GM19372 (cell line): ENCODE measurements at regions not wholly inside any gene's neighbourhood (a gene's known extent, or its start where the extent isn't known, plus 50 kb on each side); places are given as distances from the start of the nearest gene placed in this dataset.
"Not testable (repeated sequence)": the region's sequence is repeated elsewhere in the genome, so short reads cannot be mapped to it uniquely, and the experiment has no call there.

Experiments used
- ATAC-seq: cut with Tn5 transposase; IDR thresholded peaks from one replicate; pipeline ENCODE4 v1.9.1; 2021; ENCODE audit warnings: mild to moderate bottlenecking, low read depth, moderate library complexity; ENCODE audit not compliant: unreplicated experiment

DNA sequence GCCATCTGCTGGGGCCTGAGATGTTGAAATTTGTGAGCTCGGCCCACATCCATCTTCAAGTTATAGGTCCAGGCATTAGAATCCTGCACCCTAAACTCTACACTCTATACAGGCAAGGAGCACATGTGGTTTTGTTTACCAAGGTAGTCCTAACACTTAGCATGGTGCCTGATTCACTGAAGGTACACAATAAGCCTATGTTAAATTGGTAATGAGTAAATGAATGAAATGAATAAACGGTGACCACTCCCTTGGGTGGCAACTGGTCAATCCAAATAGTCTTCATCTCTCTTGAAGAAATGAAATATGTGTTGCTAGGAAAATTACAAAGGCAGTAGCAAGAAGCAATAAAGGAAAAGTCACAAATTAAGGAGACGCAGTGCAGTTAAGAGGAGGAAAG lies 359.3 kb upstream of the UBE2E2 start:
- no peak for ATAC-seq

DNA sequence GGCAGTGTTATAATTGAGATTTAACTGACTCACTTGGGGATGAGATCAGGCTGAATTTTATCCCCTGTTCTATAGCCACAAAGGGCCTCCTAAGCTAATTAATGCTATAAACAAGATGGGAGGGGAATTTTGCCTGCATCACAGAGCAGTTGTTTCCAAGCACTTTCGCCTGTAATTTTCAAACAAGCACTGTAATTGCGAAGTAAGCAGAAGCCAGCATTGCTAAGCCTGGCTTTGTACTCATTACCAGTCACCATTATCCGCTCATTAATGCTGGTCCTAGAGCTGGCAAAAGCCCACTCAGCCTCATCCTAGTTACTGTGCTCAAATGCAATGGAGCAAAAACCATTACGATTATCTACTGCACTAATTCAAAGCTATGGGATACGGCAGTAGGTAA lies 356.6 kb upstream of the UBE2E2 start:
- no peak for ATAC-seq

DNA sequence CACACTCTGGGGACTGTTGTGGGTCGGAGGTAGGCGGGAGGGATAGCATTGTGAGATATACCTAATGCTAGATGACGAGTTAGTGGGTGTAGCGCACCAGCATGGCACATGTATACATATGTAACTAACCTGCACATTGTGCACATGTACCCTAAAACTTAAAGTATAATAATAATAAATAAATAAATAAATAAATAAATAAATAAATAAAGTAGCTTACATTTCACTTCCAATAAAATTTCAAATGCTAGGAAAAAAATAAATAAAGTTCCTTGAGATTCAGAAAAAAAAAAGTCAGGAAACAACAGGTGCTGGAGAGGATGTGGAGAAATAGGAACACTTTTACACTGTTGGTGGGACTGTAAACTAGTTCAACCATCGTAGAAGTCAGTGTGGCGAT lies 353.5 kb upstream of the UBE2E2 start:
- not testable (repeated sequence) for ATAC-seq

DNA sequence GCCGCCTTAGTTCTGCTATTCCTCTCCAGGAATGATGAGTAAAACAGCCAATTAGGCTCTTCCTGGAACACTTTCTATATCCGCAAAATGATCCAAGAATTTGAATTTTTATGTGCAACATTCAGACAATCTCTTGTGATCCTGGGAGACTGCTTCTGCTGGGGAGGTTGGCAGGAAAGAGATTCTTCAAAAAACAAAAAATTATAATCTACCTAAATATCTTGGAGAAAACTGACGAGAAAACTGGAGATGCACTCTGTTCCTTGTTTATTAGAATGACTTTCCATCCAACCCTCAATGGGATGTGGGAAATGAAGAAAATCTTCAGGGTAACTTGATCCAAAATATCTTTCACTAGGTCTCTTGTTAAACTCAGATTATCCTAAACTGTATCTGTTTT lies 346.3 kb upstream of the UBE2E2 start:
- no peak for ATAC-seq

DNA sequence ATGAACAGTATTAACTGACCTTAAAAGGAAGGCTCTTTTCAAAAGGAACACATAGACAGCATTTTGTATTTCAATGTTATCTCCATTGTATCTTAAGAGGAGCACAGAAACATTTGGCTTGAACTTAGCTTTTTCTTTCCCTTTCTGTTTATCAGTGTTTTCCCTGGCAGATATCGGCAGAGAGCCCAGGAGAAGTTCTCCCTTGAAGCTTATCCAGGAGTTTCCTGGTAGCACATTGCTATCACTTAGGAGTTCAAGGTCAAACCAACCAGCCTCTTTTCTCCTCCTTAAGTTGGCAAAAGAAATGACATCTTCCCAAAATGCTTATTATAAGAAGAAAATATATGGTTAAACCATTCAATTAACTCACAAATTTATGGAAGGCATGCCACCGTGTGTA lies 344.6 kb upstream of the UBE2E2 start:
- ATAC-seq = no peak

DNA sequence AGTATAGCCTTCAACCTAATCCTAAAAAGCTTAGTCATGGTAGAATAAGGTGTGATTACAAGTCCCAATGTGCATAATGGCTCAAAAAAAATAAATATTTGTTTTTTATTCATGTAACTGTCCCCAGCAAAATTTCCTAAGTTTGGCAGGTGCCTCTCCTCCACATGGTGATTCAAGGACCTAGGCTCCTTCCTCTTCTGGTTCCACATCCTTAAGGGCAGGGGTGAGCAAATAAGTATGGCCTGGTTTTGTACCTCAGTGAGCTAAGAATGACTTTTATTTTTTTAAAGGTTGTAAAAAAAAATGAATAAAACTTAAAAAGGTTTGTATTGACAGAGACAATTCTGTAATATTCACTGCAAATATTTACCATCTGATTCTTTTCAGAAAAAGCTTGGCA lies 343.5 kb upstream of the UBE2E2 start:
- no peak for ATAC-seq

DNA sequence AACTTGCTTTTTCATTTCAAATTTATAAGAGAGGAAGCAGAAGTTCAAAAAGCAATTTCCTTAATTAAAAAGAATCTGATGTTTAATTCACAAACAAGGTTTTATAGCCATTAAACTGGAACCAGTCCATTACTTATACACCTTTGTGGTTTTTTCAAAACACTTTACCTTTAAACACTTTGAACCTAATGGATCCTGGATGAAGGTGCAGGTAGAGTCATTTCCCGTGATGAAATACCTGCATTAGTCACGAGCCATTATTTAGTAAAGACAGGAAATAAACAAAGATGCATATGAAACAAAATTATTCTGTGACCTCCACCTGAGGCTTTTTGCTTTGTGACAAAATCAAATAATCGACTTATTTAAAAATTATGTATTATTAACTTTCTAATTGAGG lies 341.7 kb upstream of the UBE2E2 start:
- ATAC-seq = no peak

DNA sequence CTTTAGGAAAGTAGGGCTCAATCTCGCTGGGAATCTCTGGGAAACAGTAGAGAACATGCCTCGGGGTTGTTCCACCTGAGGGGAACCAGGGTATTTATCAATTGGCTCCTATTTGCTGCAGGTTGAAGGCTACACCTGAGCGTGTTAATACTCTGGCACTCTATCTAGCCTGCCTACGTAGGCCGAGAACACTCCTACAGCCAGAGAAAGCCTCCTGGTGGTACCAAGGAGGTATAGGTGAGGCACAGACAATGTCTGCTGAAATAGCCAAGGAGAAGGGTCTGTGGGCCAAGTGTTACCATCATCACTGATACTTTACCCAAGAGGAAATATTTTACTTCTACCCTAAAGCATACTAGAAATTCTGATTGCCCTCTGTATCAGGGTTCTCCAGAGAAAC lies 341.0 kb upstream of the UBE2E2 start:
- ATAC-seq = no peak

DNA sequence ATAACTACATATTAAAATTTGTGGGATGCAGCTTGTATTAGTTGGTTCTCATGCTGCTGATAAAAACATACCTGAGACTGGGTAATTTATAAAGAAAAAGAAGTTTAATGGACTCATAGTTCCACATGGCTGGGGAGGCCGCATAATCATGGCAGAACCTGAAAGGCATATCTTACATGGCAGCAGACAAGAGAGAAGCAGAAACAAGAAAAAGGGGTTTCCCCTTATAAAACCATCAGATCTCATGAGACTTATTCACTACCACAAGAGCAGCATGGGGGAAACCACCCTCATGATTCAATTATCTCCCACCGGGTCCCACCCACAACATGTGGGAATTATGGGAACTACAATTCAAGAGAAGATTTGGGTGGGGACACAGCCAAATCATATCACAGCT lies 320.3 kb upstream of the UBE2E2 start:
- ATAC-seq = not testable (repeated sequence)

DNA sequence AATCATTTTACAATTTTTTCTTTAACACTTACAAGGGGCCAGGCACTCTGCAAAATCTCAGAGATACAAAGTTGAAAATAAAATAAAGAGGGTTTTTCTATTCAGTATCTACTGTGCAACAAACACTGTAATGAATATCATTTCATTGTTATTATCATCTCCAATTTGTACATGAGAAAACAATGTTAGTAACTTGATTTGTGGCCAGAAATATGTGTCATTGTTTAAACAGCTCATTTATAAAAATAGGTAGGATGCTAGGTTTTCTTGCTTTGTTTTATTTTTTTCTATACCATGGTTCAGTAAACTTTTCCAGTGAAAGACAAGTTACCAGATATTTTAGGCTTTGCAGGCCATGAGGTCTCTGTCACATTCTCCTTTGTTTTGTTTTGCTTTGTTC lies 318.1 kb upstream of the UBE2E2 start:
- ATAC-seq = no peak

DNA sequence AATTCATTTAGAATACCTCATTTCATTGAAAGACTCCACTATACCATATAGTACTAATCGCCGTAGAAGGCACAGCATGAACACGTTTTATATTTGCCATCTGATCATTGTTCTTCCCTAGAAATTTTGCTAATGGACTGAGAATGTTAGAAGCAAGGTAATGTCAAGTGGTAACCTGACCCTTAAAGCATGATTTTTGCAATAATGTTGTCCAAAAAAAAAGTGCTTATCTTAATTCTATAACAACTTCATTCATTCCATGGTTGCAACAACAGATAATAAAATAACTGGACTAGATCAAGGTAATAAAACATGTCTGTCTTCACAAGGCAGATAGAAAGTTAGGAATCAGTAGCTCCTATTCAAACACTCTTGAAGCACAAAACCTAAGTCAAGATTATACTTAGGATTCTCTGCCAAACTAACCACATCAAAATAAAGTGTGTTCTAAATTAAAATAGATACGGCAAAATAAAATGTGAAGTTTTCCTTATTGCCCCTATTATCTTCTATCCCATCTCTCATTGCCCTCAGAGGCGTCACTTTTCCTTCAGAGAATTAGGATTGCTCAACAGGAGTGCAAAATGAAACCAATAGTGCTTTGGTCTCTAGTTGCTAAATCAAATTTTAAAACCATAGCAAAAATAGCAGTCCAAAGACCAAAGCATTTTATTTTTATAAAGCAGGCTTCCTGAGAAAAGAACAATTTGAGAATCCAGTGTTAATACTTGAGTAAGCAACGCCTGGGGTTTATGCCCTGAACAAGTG lies 317.4 kb upstream of the UBE2E2 start:
- ATAC-seq = no peak

DNA sequence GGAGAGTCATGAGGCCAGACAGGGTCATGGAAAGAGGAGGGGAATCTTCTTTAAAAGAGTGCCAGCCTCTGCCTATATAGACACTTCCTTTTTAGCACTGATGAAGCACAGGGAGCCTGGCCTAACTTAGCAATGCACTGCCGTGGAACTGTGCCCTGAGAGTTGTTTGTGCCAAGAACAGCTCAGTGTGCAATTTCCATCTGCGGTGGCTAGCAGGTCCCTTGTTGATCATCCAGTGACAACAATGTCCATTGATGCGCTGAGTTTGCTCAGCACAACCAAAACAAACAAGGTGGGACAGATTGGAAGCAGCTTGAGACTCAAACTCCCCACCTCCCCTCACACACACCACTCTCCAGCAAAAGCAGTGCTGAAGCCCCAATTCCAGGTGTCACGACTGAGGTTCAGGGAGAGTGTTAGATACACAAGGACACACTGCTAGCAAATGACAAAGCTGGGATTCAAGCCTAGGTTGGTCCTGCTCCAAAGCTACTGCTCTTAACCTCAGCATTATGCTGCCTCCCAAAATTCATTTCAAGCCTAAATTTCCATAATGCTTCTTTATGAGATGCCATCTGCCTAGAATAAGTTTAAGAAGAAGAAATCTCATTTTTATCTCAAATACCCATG lies 316.6 kb upstream of the UBE2E2 start:
- no peak for ATAC-seq

DNA sequence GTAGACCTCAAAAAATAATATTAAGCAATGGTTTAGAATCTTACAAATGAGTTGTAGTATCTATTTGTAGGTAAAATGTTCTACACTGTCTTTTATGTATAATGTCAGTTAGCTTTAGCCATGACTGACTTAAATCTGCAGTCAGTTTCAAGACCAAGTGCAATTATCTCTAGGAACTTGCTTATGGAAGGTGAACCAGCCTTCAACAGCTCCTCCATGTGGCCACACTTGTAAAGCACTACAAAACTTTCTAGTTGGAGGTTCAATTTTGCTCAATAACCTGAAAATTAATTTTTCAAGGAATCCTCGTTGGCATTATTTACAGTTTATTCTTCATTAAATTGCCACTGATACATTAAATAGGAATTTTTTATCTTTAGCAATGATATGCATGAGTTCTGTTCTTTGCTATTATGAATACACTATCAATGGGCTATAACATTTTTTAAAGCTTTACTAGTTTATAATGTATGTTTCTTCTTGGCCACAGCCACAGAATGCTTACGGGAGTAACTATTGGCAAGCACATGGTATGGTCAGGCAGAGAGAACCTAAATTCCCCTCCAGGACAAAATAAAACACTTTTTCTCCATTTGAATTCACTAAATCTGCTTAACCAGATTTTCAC lies 315.3 kb upstream of the UBE2E2 start:
- no peak for ATAC-seq

DNA sequence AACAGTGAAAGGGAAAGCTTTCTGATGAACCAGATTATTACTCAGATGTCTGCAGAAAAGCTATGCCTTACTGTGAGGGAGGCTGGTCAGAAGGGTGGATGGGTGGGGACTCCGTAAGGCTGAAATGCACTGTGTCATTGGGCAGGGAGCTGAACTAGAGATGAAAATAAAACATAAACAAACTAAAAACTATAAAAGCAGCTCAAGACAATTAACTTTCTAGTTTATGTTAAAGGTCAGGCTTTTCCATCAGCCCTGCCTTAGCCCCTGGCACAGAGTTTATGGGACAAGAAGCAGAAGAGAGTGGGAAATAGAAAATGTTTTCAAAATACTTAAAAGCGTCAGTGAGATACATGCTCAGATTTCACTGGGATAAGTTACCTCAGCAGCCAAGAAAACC lies 310.0 kb upstream of the UBE2E2 start:
- ATAC-seq = no peak

DNA sequence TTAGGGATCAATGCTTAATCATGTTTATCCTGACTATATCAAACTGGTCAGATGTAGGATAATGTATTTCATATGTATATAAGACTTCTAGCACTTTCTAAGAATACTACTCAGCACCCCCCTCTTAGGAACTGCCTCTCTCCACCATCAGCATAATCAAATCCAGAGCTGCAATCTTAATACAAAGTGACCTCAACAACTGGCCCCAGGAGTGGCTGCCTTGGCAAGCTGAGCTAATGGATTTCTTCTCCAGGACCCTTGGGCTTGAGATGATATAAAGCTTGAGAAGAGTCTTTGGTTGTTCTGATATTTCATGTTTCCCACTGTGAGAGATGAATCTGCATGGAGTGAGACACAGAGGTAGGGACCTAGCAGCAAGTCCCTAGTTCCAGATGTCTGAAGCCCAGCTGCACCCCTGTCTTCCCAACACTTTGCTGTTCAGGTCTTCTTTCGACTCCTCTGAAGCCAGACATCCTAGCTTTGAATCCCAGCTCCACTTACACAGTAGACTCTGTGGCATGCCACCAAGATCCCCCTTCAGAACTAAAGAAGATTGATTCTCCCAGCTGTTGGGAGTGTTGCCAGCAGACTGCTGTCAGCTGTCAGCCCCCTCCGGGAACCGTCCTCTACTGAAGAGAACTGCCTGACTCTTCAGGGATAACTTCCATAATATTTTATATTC lies 309.3 kb upstream of the UBE2E2 start:
- ATAC-seq = no peak

DNA sequence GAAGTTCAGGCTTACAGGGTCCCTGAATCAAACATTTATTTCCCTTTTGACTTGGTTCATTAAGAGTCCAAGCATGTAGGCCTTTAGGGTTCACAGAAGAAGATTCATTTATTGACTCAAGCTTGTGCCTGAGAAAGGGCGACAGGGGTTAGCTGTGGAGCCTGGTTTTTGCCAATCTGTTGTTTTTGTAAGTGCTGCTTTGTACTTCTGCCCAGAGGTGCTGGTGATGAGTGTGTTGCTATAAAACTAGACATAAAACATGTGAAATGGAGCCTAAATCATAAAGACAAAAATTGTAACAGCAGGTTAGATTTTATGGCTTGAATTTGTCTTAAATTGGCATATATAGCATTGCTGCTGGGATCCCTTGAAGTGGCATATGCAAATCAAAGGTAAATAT lies 308.3 kb upstream of the UBE2E2 start:
- no peak for ATAC-seq

DNA sequence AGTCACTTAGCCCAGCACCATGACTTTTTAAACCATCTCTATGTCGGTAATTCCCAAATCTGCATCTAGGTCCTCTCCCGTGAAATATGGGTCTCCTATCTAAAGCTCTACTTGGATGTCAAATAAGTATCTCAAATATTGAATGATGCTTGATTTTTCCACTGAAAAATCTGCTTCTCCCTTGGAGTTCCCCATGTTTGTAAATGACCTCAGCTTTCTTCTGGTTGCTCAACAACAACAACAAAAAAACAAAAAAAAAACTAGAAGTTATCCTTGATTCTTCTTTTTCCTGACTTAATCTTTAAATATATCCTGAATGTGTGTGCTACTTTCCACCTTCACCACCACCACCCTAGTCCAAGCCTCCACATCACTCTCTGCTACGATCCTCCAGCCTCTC lies 307.5 kb upstream of the UBE2E2 start:
- no peak for ATAC-seq

DNA sequence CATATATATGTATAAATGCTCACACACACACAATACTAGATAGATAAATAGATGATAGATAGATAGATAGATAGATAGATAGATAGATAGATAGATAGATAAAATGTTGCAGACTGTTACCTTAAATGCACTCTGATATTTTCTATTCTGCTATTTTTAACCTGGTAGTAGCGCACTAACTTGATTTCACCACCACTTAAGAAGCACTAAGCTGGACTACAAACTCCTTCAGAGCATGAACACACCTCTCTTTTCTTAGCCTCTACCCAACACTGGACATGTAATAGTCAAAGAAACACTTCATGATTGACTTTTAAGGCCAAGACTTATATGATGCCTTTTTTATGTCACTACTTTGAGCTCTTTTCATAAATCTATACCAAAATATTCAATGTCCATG lies 304.6 kb upstream of the UBE2E2 start:
- no peak for ATAC-seq

DNA sequence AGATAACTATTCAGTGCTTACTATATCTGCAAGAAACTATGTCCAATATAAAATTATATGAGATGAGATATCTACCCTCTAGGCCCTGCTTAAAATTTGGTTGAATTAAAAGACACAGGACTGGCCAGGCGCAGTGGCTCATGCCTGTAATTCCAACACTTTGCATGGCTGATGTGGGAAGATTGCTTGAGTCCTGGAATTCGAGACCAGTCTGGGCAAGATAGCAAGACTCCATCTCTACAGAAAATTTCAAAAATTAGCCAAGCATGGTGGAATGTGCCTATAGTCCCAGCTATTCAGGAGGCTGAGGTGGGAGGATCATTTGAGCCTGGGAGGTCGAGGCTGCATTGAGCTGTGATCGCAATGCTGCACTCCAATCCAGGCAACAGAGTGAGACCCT lies 303.7 kb upstream of the UBE2E2 start:
- ATAC-seq = no peak

DNA sequence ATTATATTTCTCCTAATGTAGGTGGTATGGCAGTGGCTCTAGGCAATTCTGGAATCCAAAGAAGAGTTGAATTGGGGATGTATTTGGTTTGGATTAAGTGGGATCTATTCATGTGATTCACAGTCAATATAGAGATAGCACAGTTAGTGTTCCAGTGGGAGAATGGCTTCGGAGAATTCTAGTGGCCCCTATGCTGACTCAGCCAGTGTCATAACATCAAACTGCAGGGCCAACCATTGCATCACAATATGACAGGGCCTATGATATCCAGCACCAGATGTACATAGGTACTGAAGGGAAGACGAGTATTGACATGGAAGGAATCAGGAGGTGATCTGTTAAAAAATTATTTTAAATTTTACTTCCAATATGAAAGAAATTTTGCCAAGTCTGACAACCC lies 302.8 kb upstream of the UBE2E2 start:
- no peak for ATAC-seq

DNA sequence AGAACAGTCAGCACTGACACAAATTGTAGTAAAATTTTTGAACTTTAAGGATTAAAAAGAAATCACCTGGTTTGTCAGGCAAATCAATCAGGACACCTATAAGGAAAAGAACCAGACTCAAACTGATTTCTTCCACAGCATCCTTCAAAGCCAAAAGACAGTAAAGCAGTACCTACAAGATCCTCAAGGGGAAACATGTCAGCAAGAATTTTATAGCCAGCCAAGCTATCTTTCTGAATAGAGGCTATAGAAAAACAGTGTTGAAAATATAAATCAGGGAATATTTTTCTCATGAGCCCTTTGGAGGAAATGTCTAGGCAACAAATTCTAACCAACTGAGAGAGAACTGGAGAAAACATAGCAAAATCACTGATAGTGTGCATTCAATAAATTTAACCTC lies 301.4 kb upstream of the UBE2E2 start:
- ATAC-seq = no peak
